Activated CD4-positive, CD25-positive, alpha-beta regulatory T cell treated with anti-CD3 and anti-CD28 coated beads, Interleukin-2, amount 50 U/mL, for 24 hours (primary cell): ENCODE measurements at regions not wholly inside any gene's neighbourhood (a gene's known extent, or its start where the extent isn't known, plus 50 kb on each side); places are given as distances from the start of the nearest gene placed in this dataset.

Source experiments
- ATAC-seq, 2 donors: fragments of 150-1000 bp; cut with Tn5 transposase; one replicate each; pipeline ENCODE4 v1.10.0; 2021; ENCODE audit warnings: mild to moderate bottlenecking in 1 of 2, moderate library complexity in 1 of 2

DNA sequence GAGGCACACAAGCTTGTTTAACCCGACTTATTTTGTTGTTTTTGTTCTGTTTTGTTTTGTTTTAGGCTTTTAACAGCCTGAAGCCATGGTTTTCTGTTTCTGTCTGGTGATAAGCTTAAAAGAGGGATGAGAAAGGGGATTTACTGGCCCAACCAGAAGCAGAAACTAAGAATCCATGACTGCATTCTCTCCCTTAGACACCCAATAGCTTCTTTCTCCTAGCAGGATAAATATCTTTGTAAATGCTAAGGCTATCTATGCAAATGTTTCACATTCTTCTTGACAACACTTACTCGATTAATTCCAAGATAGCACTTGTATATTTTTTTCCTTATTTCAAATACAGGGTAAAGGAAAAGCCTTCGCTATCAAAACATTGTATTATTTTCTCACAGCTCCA, 53.7 kb upstream of the SMAD1 start:
- ATAC-seq = no peak

DNA sequence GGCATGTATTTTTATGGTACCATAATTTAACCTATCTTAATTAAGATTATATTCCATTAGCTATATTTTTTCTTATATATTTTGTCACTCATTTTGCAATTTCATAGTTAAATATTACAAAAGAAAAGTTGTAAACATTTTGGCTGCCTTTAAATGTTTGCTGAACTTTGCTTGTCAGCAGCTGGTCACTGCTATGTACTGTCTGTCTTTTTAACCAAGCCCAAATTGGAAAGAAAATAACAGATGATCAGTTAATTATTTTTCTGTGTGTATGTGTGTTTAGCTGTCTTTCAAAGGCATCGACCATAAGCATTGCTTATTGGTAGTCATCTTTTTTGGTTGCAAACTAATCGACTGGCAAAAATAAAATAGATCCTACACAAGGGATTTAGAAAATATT, 54.4 kb upstream of the SMAD1 start:
- no peak for ATAC-seq

DNA sequence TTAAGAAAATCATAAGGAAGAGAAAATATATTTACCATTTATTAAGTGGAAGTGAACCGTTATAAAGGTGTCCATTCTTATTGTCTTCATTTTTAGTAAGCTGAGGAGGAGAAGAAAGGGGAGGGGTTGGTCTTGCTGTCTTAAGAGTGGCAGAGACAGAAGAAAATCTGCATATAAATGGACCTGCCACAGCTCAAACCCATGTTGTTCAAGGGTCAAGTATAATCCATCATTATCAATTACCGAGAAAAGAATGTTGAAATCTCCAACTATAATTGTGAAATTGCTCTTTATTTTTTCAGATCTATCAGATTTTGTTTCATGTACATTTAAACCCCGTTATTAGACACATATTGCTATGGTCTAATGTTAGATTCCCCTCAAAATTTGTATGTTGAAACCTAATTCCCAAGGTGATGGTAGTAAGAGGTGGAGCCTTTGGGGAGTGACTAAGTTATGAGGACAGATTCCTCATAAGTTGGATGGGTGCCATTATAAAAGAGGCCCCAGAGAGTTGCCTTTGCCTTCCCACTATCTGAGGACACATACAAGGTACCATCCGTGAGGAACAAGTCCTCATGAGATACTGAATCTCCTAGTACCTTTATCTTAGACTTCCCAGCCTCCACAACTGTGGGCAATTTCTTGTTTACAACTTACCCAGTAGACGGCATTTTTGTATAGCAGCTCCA, 58.5 kb upstream of the SMAD1 start:
- ATAC-seq = no peak

- no peak for ATAC-seq
These were observed 60.9 kb upstream of the SMAD1 start for GRCh38 chr4:145420595-145421214.

- ATAC-seq = no peak
These were observed 62.9 kb upstream of the SMAD1 start for GRCh38 chr4:145418739-145419138.

DNA sequence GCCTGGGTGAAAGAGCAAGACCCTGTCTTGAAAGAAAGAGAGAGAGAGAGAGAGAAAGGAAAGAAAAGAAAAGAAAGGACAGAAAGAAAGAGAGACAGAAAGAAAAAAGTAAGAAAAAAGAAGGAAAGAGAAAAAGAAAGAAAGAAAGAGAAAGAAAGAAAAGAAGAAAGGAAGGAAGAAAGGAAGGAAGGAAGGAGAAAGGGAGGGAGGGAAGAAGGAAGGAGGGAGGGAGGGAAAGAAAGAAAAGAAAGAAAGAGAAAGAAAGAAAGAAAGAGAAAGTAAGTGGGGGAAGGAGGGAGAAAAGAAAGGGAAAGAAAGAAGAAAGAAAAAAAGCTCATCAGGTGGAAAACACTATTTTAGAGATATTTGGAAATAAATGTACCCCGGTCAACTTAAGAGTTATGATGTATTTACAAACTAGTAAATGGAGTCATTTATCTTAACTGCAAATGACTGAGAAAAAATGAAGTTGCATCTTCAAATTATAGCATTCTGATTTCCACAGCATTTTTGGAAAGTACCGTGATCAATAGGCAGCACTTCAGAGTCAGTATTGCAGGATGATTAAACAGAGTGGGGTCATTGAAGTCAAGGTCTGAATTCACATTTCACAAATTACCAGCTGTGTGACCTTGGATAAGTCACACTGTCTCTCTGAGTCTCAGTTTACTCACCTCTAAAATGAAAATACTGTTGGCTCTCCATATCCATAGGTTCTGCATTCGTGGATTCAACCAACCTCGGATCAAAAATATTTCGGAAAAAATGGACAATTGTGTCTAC, 64.1 kb upstream of the SMAD1 start:
- ATAC-seq = no peak

GRCh38 chr4:145414841-145415240, 66.8 kb upstream of the SMAD1 start:
- no peak for ATAC-seq

DNA sequence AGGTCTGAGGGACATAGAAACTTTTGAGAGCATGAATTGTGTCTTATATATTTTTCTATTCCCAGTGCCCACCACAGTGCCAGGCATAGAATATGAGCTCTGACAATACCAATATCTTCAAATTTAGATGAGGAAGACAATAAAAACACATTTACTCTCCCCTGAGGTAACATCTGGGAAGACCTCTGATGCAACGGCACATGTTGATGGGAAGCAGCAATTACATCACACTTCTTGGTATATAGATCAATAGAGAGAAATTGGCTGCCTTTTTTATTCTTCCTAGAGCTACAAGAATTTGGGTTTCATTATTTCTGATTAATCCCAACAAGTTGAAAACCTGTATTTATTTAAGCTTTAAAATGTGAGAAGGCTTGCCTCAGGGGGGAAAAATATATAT, 67.4 kb upstream of the SMAD1 start:
- no peak for ATAC-seq

- ATAC-seq = no peak
These were observed 74.7 kb upstream of the SMAD1 start for GRCh38 chr4:145406970-145407369.

DNA sequence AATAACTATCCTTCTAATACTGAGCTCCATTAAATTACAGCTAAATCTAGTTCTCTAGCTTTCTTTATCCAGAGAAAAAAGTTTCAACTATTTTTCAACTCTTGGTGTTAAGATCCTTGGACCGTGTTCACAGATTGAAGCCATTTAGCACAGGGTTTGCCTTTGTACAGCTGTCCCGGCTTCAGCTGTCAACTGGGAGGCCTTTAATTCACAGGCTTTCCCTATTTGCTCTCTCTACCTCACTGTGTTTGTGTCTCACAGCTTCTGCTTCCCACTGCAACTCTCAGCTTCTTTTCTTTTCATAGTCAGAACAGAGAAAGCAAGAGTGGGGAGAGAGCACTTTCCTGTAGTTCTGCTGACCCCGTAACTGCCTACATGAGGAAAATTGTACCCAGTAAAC, 76.9 kb upstream of the SMAD1 start:
- no peak for ATAC-seq

GRCh38 chr4:145396581-145396980, 85.1 kb upstream of the SMAD1 start:
- ATAC-seq = no peak

DNA sequence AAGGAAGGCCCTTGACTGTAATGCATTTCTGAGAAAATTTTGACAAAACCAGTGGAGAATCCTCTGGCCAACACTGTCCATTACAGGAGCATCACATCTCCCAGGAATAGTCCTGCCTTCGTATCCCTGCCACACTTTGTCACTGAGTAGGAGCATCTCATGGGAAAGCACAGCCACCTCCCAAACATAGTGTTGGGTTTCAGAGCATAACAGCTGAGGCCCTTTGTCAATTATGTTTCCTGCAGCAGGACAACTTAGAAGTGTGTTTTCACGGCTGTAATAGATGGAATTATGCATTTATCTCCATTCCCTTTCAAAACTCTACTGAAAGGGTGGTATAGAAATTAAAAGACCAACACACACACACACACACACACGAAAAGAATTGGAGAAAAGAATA, 91.1 kb upstream of the SMAD1 start:
- ATAC-seq = no peak

DNA sequence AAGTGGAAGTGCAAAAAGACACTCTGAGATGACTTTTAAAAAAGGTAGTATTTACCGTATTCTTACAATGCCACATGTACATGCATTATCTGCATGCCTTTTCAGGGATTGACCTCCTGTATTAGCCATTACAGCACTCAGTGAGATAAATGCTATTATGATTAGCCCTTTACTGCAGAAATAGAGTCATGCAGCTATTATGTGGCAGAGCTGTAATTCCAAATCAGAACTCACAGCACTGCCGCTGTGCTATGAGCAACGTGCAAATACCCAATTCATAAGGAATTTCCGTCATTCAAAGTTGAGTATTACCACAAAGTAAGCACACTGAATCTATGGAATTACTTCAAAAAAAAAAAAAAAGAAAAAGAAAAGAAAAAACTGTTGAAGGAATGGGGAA, 92.1 kb upstream of the SMAD1 start:
- ATAC-seq = no peak

DNA sequence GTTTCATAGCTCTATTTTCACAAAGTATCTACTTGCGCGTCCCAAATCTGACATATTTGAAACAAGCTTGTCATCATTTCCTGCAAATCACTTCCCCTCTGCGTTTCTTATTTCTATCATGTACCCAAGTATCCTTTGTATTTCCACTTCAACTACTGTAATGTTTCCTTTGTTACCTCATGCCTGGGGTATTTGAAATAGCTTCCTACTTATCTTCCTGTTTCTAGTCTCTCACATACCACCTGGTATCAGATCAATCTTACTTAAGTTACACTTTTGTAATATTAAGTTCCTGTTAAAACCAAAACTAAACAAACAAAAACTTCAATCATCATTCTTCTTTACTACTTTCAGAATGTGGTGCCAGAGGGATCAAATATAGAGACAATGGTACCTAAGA, 93.6 kb upstream of the SMAD1 start:
- ATAC-seq = no peak

DNA sequence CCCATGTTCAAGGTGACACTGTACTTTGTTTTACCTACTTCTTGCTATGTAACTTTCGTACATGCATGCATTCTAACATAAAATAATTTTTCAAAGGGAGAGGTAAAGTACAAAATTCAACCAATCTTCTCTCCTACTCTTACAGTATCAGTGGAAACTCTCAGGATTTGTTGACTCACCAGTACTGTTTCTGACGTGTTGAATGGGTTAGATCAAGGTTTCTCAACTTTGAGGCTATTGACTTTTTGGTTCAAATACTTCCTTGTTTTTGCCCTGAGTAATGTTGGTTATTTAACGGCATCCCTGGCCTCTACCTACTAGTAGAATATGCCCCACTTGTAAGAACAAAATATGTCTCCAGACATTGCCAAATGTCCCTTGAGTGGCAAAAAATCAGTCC, 94.6 kb upstream of the SMAD1 start:
- no peak for ATAC-seq

DNA sequence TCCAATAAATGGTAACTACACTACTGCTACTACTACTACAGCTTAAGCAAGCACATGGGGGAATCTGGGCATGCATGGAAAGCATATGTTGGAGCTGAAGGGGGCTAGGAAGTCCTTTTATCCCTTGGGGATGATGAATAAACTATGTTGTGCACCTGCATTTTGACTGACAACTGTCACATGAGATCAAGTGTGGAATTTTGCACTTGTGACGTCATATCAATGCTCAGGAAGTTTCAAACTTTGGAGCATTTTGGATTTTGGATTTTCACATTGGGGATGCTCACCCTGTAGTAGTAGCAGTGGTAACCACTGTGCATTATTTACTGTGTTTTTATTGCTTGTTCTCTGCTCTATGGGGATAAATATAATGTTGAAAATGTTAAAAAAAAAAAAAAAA, 100.5 kb upstream of the SMAD1 start:
- no peak for ATAC-seq

DNA sequence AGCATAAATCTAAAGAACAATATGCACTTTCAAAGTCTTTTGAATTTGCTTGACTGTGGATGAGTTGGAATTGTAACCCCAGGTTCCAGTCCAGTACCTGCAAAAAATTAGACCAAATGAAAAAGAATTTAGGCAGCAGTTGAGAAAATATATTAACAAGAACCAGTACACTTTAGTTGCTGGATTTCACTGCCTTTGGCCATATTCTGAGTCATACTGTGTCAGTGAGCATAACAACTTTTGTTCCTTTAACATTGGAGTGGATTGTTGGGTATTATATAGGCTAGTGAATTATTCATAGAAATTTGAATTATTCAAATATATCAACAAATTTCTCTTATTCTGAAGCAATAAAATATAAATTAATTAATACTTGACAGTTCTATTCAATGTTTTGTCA, 101.5 kb upstream of the SMAD1 start:
- ATAC-seq = no peak

DNA sequence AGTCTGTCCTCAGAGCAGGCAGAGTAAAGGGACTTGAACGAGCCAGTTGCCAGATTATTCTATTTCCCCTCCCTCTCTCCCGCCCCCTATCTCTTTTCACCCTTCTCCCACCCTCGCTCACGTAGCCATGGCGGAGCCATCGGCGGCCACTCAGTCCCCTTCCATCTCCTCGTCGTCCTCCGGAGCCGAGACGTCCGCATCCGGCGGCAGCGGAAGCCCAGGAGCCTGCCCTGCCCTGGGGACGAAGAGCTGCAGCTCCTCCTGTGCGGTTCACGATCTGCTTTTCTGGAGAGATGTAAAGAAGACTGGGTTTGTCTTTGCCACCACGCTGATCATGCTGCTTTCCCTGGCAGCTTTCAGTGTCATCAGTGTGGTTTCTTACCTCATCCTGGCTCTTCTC, 106.2 kb upstream of the SMAD1 start:
- no peak for ATAC-seq

DNA sequence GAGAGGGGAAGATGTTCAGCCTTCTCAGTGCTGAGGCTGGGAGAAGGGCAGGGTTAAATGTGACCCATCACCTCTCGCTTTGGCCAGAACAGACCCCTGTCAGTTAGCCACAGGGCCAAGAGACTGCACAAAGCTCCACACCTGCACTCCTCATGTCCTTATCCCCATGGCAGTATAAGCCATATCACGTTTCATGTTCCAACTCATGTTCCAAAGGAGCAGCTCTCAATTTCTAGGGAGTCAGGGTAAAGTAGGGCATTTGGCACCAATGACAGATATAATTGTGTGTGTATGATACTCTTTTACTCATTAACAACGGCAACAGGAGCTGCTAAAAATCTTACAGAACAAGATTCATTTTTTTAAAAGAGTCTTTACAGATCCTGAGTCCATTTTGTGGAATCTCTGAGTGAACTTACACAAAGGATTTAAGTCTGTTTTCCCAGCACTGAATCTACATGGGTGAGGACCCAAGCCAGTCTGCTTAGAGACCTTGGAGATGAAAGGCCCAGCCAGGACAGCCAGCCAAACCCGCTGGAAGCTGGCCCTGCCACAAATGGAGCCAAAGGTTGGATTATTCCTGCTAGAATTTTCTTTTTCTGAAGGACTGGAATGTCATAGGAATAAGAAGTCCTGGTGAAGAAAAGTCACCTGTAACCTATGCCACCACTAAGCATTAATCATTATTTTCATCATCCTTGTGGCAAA, 129.1 kb upstream of the SMAD1 start:
- no peak for ATAC-seq

DNA sequence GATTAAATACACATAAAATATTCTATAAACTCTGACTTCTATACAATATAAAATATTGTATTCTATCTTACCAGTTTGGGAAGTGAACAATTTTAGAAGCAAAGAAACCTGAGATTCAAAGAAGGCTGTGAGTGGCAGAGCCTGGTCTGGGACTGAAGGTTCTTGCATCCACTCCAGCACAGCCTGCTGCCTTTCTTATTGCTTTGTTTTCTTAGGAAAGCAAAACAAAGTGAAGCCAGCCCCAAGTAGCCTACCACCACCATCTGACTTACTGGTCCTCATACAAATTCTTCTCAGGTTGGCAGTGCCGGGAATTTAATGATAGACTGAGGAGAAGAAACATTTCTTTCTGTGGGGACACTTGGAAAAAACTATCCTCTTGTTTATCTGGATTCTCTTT, 129.7 kb upstream of the SMAD1 start:
- ATAC-seq = no peak

DNA sequence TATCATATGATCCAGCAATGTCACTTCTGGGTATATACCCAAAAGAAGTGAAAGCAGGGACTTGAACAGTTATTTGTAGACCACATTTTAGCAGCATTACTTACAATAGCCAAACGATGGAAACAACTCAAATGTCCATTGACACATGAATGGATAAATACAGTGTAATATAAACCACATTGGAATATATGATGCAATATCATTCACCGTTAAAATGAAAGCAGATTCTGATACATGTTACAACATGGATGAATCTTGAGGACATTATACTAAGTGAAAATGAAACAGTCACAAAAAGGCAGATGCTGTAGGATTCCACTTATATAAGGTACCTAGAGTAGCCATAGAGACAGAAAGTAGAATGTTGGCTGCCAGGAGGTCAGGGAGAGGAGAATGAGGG, 130.5 kb upstream of the SMAD1 start:
- no peak for ATAC-seq

- no peak for ATAC-seq
These were observed 133.4 kb upstream of the SMAD1 start for GRCh38 chr4:145348291-145348690.

DNA sequence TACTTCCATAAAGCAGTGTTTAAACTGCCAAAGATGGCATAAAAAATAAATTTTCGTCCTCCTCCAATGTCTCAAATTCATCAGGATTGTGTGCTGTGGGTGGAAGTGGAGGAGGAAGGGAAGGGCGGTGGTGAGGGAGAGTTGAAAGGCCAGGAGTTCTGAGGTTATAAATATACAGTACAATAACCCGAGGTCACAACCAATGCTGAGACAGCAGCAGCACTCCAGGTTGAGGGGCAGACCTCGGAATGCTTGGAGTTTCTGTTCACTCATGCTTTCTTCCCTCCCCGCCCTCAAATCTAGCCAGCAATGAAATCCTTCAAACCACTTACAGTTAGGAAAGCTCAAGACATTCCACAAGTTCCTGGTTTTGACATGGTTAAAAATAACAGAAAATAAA, 134.0 kb upstream of the SMAD1 start:
- no peak for ATAC-seq

- no peak for ATAC-seq
These were observed 135.6 kb upstream of the SMAD1 start for GRCh38 chr4:145346081-145346480.
